ENCODE measurements at regions not wholly inside any gene's neighbourhood (a gene's known extent, or its start where the extent isn't known, plus 50 kb on each side); places are given as distances from the start of the nearest gene placed in this dataset.

- Mint-ChIP-seq H3K4me3 (ENCODE audit: low read depth) (no peak overlapping the region), H3K27me3 (ENCODE audit: low read depth) (peaks cover 3% of the 10 kb centered on the region), H3K9me3 (no peaks in the 10 kb centered on the region), H3K36me3 (ENCODE audit: low read depth) (no peaks in the 10 kb centered on the region), H3K4me1 (ENCODE audit: low read depth) (no peaks in the 10 kb centered on the region), H3K27ac (no peak overlapping the region)
- intact Hi-C loops (cut with micrococcal nuclease) = no loop called here
- DNase-seq (ENCODE audit: low spot score) = no peak
Measured at GRCh38 chr20:51864967-51865366, 62.6 kb upstream of the SALL4 start.

- Mint-ChIP-seq H3K36me3 (ENCODE audit: low read depth) (no peaks in the 10 kb centered on the region), H3K27ac (no peak overlapping the region), H3K9me3 (no peaks in the 10 kb centered on the region), H3K4me3 (ENCODE audit: low read depth) (no peak overlapping the region), H3K4me1 (ENCODE audit: low read depth) (no peaks in the 10 kb centered on the region), H3K27me3 (ENCODE audit: low read depth) (peaks cover 3% of the 10 kb centered on the region)
- intact Hi-C loops (cut with micrococcal nuclease) = no loop called here
- DNase-seq (ENCODE audit: low spot score) = no peak
Measured at GRCh38 chr20:51862796-51863195, 60.5 kb upstream of the SALL4 start.

DNA sequence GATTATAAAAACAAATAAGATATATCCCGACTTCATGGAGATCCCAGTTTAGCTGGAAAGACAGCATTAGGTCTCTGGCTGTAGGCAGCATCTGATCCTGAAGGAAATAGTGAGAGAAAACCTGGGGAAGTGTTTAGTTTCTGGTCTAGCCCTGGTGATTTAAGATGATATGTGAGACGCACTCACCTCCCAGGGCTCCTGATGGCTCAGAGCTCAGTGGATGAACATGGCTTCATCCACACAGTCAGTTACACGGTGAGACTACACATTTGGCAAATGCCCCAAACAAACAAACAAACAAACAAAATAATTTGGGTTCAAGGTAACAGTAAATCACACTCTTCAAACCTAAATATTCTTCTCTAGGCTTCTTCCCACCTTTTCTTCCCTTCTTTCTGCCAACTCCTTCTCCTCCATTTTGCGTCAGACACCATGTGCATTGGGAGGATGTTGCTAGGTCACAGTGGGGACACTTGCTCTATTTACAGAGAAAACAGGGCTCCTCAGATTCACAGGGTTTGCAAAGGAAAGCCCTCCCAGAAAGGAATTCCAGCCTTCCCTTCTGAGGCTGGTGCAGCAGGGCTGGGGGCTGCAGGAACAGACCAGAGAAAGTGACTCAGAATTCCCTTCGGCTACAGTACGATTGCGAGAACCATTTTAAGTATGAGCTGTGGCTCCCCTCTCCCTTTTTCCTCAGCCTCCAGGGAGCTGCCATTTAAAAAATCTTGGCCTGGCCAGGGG lies 59.6 kb upstream of the SALL4 start:
- Mint-ChIP-seq H3K4me1 (ENCODE audit: low read depth) (no peaks in the 10 kb centered on the region), H3K27ac (no peak overlapping the region), H3K9me3 (no peaks in the 10 kb centered on the region), H3K27me3 (ENCODE audit: low read depth) (peaks cover 4% of the 10 kb centered on the region), H3K4me3 (ENCODE audit: low read depth) (no peak overlapping the region), H3K36me3 (ENCODE audit: low read depth) (no peaks in the 10 kb centered on the region)
- intact Hi-C loops (cut with micrococcal nuclease) = no loop called here
- DNase-seq (ENCODE audit: low spot score) = no peak

GRCh38 chr20:51860111-51860882 lies 58.0 kb upstream of the SALL4 start:
- Mint-ChIP-seq H3K4me3 (ENCODE audit: low read depth) (no peak overlapping the region), H3K9me3 (no peaks in the 10 kb centered on the region), H3K27me3 (ENCODE audit: low read depth) (peaks cover 4% of the 10 kb centered on the region), H3K4me1 (ENCODE audit: low read depth) (no peaks in the 10 kb centered on the region), H3K36me3 (ENCODE audit: low read depth) (no peaks in the 10 kb centered on the region), H3K27ac (no peak overlapping the region)
- intact Hi-C loops (cut with micrococcal nuclease) = no loop called here
- DNase-seq (ENCODE audit: low spot score) = no peak

- intact Hi-C loops (cut with micrococcal nuclease) = no loop called here
- Mint-ChIP-seq H3K4me1 (ENCODE audit: low read depth) (no peaks in the 10 kb centered on the region), H3K36me3 (ENCODE audit: low read depth) (no peaks in the 10 kb centered on the region), H3K4me3 (ENCODE audit: low read depth) (no peak overlapping the region), H3K9me3 (no peaks in the 10 kb centered on the region), H3K27ac (no peak overlapping the region), H3K27me3 (ENCODE audit: low read depth) (peaks cover 1% of the 10 kb centered on the region)
- no peak for DNase-seq (ENCODE audit: low spot score)
Measured at GRCh38 chr20:51856432-51856831, 54.1 kb upstream of the SALL4 start.

DNA sequence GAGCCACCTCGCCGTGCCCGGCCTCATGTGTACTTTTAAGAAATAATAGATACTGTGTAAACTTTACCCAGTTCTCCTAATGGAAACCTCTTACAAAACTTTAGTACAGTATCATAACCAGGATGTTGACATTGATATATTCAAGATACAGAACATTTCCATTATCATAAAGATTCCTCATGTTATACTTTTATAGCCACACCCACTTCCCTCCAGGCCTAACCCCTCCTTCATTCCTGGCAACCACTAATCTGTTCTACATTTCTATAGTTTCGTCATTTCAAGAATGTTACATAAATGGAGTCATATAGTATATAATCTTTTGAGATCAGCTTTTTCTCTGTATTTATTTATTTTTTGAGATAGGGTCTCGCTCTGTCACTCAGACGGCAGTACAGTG lies 52.6 kb upstream of the SALL4 start:
- intact Hi-C loops (cut with micrococcal nuclease) = no loop called here
- no peak overlapping the region for H3K27ac Mint-ChIP-seq
- no peaks in the 10 kb centered on the region for H3K9me3 Mint-ChIP-seq
- no peak for DNase-seq (ENCODE audit: low spot score)
- H3K36me3 Mint-ChIP-seq (ENCODE audit: low read depth) = no peaks in the 10 kb centered on the region
- peaks cover 1% of the 10 kb centered on the region for H3K27me3 Mint-ChIP-seq (ENCODE audit: low read depth)
- no peak overlapping the region for H3K4me3 Mint-ChIP-seq (ENCODE audit: low read depth)
- no peaks in the 10 kb centered on the region for H3K4me1 Mint-ChIP-seq (ENCODE audit: low read depth)
